Suprapubic skin (tissue), 4 donors: ENCODE measurements at regions not wholly inside any gene's neighbourhood (a gene's known extent, or its start where the extent isn't known, plus 50 kb on each side); places are given as distances from the start of the nearest gene placed in this dataset.

ENCODE experiments used
- CTCF ChIP-seq, 2 donors: fragments of 200-600 bp in 1 of 2; fragments of 450-650 bp in 1 of 2; sonication (generic) in 1 of 2; IDR thresholded peaks; one replicate each; pipeline ENCODE4 v1.5.1; 2016 to 2019; ENCODE audit warnings: antibody characterized with exemption in 2 of 2, mild to moderate bottlenecking in 1 of 2, moderate library complexity in 1 of 2
- EP300 ChIP-seq: sonication (generic); formaldehyde crosslinking; IDR thresholded peaks from one replicate; pipeline ENCODE4 v1.6.1; 2017; ENCODE audit warnings: antibody characterized with exemption
- POLR2A ChIP-seq, 2 donors: fragments of 450-650 bp; IDR thresholded peaks; one replicate each; pipeline ENCODE4 v1.6.1; 2017; ENCODE audit warnings: antibody characterized with exemption in 2 of 2, mild to moderate bottlenecking in 2 of 2, moderate library complexity in 2 of 2
- POLR2AphosphoS5 ChIP-seq, 3 donors: sonication (generic); formaldehyde crosslinking; IDR thresholded peaks; one replicate each; pipeline ENCODE4 v1.6.1; 2017; ENCODE audit warnings: antibody characterized with exemption in 3 of 3

GRCh38 chr2:129610766-129611165 lies 368.7 kb upstream of the RAB6C start:
- TF ChIP-seq CTCF (IDR thresholded peaks at IDR 0.05) (no peak), POLR2A (IDR thresholded peaks at IDR 0.05) (no peak), POLR2AphosphoS5 (IDR thresholded peaks at IDR 0.05) (no peak), EP300 (no peak)
